Epithelial cell of esophagus (primary cell): ENCODE measurements at regions not wholly inside any gene's neighbourhood (a gene's known extent, or its start where the extent isn't known, plus 50 kb on each side); places are given as distances from the start of the nearest gene placed in this dataset.

Source experiments
- DNase-seq: peaks from one replicate; pipeline ENCODE4 v3.0.0; 2010; ENCODE audit warnings: low read depth
- H3K4me3 ChIP-seq: 2 replicates; pipeline ENCODE4 v1.5.1; 2011; ENCODE audit warnings: mild to moderate bottlenecking, low read length, control low read depth
- TF ChIP-seq, protein P1 (sequence below): IDR thresholded peaks from 2 replicates; pipeline ENCODE4 v1.5.1; 2011; ENCODE audit warnings: low read depth, mild to moderate bottlenecking, low read length, control low read depth, inconsistent platforms; ENCODE audit not compliant: insufficient read depth; ENCODE audit errors: missing control alignments

DNA sequence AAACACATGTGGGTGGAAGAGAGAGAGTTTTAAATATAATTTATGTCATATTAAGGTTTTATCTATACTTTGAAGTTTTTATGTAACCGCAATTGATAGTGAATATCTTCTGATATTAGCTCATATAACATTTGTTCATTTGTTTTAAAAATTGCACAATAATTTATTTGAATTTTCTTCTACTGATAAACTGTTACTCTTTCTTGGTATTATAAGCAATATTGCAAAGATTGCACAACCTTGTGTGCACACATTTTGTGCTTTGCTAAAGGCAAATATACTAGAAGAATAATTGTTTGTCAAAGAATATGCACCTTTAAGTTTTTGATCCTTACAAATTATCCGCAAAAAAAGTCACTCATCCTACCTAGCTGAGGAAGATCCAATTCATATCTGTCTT, 275.7 kb downstream of the TLR4 start:
- H3K4me3 ChIP-seq: no peak overlapping the region
- no peak for DNase-seq
- TF ChIP-seq, protein P1, sequence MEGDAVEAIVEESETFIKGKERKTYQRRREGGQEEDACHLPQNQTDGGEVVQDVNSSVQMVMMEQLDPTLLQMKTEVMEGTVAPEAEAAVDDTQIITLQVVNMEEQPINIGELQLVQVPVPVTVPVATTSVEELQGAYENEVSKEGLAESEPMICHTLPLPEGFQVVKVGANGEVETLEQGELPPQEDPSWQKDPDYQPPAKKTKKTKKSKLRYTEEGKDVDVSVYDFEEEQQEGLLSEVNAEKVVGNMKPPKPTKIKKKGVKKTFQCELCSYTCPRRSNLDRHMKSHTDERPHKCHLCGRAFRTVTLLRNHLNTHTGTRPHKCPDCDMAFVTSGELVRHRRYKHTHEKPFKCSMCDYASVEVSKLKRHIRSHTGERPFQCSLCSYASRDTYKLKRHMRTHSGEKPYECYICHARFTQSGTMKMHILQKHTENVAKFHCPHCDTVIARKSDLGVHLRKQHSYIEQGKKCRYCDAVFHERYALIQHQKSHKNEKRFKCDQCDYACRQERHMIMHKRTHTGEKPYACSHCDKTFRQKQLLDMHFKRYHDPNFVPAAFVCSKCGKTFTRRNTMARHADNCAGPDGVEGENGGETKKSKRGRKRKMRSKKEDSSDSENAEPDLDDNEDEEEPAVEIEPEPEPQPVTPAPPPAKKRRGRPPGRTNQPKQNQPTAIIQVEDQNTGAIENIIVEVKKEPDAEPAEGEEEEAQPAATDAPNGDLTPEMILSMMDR: no peak

DNA sequence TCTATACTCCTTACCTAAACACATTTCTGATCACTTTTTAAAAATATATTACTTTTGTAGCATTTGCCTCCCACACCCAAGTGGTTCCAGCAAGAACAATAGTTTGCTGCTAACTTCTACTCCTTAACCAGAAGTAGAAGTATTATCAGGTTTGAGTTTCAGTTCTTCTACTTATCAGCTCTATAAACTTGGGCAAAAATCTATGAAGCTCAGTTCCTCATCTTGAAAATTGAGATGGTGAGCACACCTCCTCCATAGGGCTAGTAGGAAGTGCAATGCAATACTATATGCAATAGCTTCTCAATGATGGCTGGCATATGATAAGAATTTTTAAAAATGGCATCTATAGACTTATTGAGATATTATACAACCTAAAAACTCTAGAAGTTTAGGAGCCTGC, 283.7 kb downstream of the TLR4 start:
- no peak for DNase-seq
- no peak overlapping the region for H3K4me3 ChIP-seq
- TF ChIP-seq, protein P1: no peak

DNA sequence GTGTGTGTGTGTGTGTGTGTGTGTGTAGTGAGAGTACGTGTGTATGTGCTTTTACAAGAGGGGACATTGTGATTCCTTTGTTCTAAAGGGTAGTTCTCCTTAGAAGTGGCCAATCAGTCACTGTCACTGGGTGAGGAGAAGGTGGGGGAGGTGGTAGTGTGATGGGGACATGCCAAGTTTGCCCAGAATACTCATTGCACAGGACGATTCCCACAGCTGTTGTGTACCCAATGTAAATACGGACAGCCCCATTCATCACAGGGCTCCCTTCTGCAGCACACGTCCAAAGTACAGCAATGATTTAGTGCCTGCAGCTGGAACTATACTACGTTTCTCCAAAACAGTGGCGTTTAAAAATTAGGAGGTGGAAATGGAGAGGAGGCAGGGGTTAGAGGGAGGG, 287.8 kb downstream of the TLR4 start:
- no peak overlapping the region for H3K4me3 ChIP-seq
- no peak for DNase-seq
- TF ChIP-seq, protein P1: no peak

DNA sequence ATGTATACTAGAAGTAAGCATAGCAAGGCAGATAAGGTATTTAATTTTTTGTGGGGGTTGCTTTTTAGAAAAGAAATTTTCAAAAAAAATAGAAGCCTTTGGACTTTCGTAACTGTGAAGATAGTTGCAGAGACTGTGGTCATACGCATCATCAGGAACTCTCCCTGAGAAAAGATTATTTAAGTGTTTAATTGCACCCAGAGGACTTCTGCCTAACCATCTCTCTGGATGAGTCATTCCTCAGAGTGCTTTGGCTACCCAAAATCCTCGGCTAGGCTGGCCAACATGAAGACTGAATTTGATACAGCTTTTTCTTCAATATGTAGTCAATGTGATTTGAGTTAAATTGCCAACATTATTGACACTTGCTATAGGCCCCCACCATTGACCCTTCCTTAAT, 296.4 kb downstream of the TLR4 start:
- H3K4me3 ChIP-seq: no peak overlapping the region
- no peak for DNase-seq
- TF ChIP-seq, protein P1: no peak

DNA sequence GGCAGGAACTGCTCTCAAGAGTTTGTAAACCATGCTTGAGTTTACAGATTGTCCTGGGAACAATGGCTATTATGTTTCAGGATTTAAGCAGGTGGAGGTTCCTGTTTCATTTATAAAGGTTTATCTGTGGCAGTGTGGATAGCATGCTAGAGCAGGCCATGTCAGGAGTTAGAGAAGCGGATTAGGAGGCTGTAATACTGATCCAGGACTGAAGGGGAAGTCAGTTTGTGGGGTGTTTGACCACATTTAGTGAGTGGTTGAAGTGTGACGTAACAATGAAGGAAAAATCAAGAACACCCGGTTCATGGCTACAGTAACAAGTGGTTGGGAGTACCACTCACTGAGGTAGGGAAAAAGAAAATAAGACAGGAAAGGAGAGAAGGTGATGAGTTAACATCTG, 299.0 kb downstream of the TLR4 start:
- TF ChIP-seq, protein P1: no peak
- no peak for DNase-seq
- no peak overlapping the region for H3K4me3 ChIP-seq

DNA sequence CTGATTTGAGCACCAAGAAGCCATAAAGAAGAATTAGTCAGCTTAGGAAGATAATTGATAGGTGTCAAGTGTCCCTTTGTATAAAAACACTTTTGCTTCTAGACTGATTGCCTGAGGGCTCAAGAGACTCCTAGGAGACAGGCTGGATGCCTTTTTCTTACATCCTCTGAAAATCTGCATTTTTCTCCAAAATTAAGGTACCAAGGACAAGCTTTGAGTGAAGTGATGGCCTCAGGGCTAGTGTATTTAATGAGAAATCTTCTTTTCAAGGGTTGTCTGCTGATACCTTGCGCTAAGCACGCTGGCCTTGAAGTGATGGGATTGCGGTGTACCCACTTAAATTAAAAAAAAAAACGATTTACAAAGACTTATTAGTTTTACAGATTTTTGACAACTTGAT, 304.0 kb downstream of the TLR4 start:
- TF ChIP-seq, protein P1: no peak
- H3K4me3 ChIP-seq: no peak overlapping the region
- no peak for DNase-seq

DNA sequence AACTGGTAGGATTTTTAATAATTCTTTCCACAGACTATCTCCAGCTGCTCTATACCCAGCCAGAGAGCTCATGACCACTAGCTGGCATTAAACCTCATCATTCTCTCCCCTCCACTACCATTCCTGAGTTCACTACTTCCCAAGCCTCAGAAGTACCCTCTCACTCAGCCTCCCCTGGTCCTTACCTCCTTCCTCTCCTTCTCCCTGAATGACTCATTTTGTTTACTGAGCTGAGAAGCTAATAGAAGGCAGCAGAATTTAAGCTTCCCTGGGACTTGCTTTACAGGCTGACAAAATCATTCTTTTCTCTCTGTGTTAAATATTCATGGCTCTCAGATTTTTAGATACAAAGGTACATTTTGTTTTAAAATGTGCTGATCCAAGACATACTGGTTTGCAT, 305.4 kb downstream of the TLR4 start:
- DNase-seq: no peak
- TF ChIP-seq, protein P1: no peak
- H3K4me3 ChIP-seq: no peak overlapping the region
